ENCODE measurements at regions not wholly inside any gene's neighbourhood (a gene's known extent, or its start where the extent isn't known, plus 50 kb on each side); places are given as distances from the start of the nearest gene placed in this dataset.
A peak's percentile ranks its signal among the peaks of the same experiment; 100 is the strongest.

DNA sequence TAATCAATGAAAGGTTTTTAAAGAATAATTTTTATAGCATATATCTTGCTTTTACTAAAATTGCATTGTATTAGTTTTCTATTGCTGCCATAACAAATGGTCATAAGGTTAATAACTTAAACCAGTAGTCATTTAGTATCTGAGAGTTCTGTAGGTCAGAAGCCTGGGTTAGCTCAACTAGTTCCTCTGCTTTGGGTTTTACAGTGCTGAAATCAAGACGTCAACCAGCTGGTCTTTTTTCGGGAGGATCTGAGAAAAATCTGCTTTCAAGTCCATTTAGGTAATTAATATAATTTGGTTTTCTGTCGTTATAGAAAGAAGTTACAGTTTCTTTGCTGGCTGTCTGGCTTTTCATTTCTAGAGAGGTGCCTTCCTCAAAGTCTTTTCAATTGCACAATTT, 577.7 kb downstream of the MRPL39 start:
- peaks cover 0 to 3% (median 0%) of the 10 kb centered on the region in 11 experiments; a peak in 2 of 22 replicates for H3K9me3 ChIP-seq (replicated peaks in 1 of 11)
- TF ChIP-seq Cebpa-rat (IDR thresholded peaks at IDR 0.05) = no peak
- H4K20me1 ChIP-seq = no peaks in the 10 kb centered on the region
- H3K36me3 ChIP-seq = no peaks in the 10 kb centered on the region
- no peak overlapping the region for H3K27ac ChIP-seq
- no peak overlapping the region for H3K4me3 ChIP-seq
- H3K4me2 ChIP-seq = no peak overlapping the region
- H3K9ac ChIP-seq = no peak overlapping the region
- H3K4me1 ChIP-seq = peaks cover 0 to 18% (median 5%) of the 10 kb centered on the region in 10 experiments; a peak in 6 of 20 replicates
- H3K27me3 ChIP-seq = no peaks in the 10 kb centered on the region

DNA sequence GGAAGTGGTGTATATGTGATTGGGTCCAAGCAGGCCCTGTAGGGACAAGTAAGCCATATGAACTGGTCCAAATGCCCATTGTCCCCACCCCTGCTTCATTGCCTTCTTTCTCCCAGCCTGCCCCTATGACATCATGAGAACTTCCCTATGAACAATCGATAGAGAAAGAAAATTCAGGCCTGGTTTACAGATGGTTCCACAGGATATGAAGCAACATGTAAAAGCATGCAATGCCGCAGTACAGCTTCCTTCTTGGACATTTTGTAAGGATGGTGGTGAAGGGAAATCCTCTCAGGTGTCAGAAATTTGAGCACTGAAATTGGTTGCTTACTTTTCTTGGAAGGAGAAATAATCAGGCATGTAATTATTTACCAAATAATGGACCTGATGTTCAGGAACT, 581.7 kb downstream of the MRPL39 start:
- H3K27ac ChIP-seq = no peak overlapping the region
- no peak overlapping the region for H3K4me2 ChIP-seq
- H3K36me3 ChIP-seq = no peaks in the 10 kb centered on the region
- TF ChIP-seq Cebpa-rat (IDR thresholded peaks at IDR 0.05) = no peak
- no peaks in the 10 kb centered on the region for H3K27me3 ChIP-seq
- H3K9me3 ChIP-seq (replicated peaks in 1 of 11) = peaks cover 0 to 5% (median 0%) of the 10 kb centered on the region in 11 experiments; a peak in 2 of 22 replicates
- no peaks in the 10 kb centered on the region for H3K4me1 ChIP-seq
- H4K20me1 ChIP-seq = no peaks in the 10 kb centered on the region
- H3K4me3 ChIP-seq = no peak overlapping the region
- no peak overlapping the region for H3K9ac ChIP-seq

DNA sequence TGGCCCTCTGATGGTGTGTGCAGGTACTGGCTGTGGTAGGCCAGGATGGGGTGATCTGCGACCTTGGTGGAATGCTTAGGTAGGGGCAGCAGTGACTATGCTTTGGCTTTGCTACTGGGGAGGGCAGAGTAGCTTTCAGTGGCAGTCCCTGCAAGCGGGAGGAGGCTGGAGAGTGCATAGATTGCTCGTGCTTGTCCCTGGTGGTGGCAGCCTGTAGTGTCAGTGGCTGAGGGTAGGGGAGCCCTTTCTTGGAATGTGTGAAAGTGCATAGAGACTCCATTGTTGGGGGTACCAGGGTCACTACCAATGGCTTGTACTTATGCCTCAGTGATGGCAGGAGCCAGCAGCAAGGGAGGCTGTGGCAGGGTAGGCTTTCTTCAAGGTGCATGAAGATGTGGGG, 582.6 kb downstream of the MRPL39 start:
- H4K20me1 ChIP-seq = no peaks in the 10 kb centered on the region
- no peak overlapping the region for H3K9ac ChIP-seq
- H3K4me1 ChIP-seq = no peaks in the 10 kb centered on the region
- H3K27ac ChIP-seq = no peak overlapping the region
- no peaks in the 10 kb centered on the region for H3K36me3 ChIP-seq
- no peaks in the 10 kb centered on the region for H3K27me3 ChIP-seq
- peaks cover 0 to 5% (median 0%) of the 10 kb centered on the region in 11 experiments; a peak in 2 of 22 replicates for H3K9me3 ChIP-seq (replicated peaks in 1 of 11)
- no peak for TF ChIP-seq Cebpa-rat (IDR thresholded peaks at IDR 0.05)
- H3K4me2 ChIP-seq = no peak overlapping the region
- H3K4me3 ChIP-seq = no peak overlapping the region

DNA sequence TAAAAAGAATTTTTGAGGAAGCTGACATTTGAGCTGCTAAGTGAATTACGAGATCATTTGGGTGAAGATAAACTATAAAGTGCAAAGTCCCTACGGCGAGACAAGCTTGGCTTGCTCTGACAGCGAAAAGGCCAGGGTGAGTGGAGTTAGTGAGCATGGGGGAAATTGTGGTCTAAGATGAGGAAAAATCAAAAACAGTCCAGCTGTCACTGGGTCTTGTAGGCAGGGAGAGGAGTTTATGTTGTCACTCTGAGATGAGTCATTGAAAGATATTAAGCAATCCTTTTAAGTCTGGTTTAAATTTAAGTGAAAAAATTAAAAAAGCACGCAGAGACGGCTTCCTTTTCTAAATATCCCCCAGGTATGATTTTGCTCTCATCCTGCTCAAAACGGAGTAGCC, 601.9 kb downstream of the MRPL39 start:
- peaks cover 0 to 12% (median 5%) of the 10 kb centered on the region in 11 experiments; a peak in 11 of 22 replicates for H3K9me3 ChIP-seq (replicated peaks in 1 of 11)
- peak overlapping the region in 10 of 11 experiments; percentile 1 to 66 (median 52); a peak in 17 of 22 replicates for H3K27ac ChIP-seq
- peak overlapping the region in 8 of 11 experiments; percentile 4 to 36 (median 31); a peak in 10 of 22 replicates for H3K4me2 ChIP-seq
- H3K27me3 ChIP-seq = no peaks in the 10 kb centered on the region
- H3K9ac ChIP-seq = no peak overlapping the region
- H4K20me1 ChIP-seq = no peaks in the 10 kb centered on the region
- no peak overlapping the region for H3K4me3 ChIP-seq
- TF ChIP-seq Cebpa-rat (IDR thresholded peaks at IDR 0.05) = peak in 6 of 11 experiments; percentile 29 to 76 (median 44); a peak in 5 of 22 replicates
- no peaks in the 10 kb centered on the region for H3K36me3 ChIP-seq
- peaks cover 0 to 17% (median 9%) of the 10 kb centered on the region in 10 experiments; a peak in 11 of 20 replicates for H3K4me1 ChIP-seq

DNA sequence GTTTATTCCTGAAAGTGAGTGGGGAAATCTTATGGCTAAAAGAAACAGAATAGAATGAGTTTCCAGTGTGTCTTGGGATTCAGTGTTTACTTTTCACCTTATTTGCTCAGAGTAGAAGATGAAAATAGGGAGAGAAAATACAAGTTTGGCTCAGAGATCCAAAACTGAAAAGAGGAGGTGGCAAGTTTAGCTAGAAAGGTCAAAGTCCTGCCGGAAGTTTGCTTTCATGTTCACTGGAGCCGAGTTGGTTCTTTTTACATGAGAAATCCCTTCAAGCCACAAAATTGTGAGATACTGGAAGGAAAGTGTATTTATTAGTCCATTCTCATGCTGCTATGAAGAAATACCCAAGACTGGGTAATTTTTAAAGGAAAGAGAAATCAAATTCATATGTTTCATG, 604.6 kb downstream of the MRPL39 start:
- Histone ChIP-seq H3K9ac (no peak overlapping the region), H3K9me3 (replicated peaks in 1 of 11) (peaks cover 0 to 12% (median 5%) of the 10 kb centered on the region in 11 experiments; a peak in 11 of 22 replicates), H3K4me3 (no peak overlapping the region), H3K27me3 (no peaks in the 10 kb centered on the region), H4K20me1 (no peaks in the 10 kb centered on the region), H3K4me2 (no peak overlapping the region), H3K36me3 (no peaks in the 10 kb centered on the region), H3K27ac (no peak overlapping the region), H3K4me1 (peaks cover 0 to 17% (median 9%) of the 10 kb centered on the region in 10 experiments; a peak in 11 of 20 replicates)
- no peak for TF ChIP-seq Cebpa-rat (IDR thresholded peaks at IDR 0.05)

DNA sequence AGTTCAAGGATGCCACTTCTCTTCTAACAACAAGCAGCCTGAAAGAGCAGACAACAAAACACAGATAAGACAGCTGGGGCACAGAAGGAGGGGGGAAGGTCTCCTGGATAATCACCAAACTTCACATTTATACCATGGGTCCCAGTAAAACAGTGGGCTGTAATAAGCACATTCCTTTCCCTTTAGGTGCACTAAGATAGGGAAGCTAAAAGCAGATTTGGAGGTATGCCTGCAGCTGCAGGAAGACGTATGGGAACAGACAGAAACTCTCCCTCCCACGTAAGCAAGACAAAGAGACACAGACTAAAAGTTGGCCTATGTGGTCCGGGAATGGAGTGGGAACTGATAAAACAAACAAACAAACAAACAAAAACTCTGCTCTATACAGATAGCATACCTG, 612.1 kb downstream of the MRPL39 start:
- Histone ChIP-seq H3K27me3 (no peaks in the 10 kb centered on the region), H3K4me3 (no peak overlapping the region), H3K4me2 (no peak overlapping the region), H3K4me1 (no peaks in the 10 kb centered on the region), H3K27ac (no peak overlapping the region), H3K9me3 (replicated peaks in 1 of 11) (no peaks in the 10 kb centered on the region; a peak in 1 of 22 replicates), H3K9ac (no peak overlapping the region), H4K20me1 (no peaks in the 10 kb centered on the region), H3K36me3 (no peaks in the 10 kb centered on the region)
- no peak for TF ChIP-seq Cebpa-rat (IDR thresholded peaks at IDR 0.05)

DNA sequence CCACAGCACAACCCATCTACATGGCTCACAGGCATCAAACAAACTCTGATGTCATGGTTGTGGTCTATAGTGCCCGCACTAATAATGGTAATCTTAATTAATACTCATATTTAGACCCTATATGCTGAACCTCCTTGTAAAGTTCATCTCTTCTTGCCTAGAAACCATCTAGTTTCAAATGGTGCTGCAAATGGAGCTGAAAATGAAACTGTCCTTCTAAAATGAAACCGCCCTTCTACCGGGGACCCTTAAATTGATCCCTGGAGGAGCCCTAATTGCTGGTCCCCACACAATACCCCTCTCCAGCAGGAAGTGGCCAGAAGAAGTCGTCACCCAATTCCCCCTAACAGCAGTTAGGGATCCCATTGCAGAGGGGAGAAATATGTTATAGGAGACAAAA, 612.6 kb downstream of the MRPL39 start:
- Histone ChIP-seq H3K9ac (no peak overlapping the region), H3K4me1 (no peaks in the 10 kb centered on the region), H3K9me3 (replicated peaks in 1 of 11) (no peaks in the 10 kb centered on the region; a peak in 1 of 22 replicates), H3K4me2 (no peak overlapping the region), H3K27me3 (no peaks in the 10 kb centered on the region), H3K27ac (no peak overlapping the region), H3K4me3 (no peak overlapping the region), H4K20me1 (no peaks in the 10 kb centered on the region), H3K36me3 (no peaks in the 10 kb centered on the region)
- no peak for TF ChIP-seq Cebpa-rat (IDR thresholded peaks at IDR 0.05)

DNA sequence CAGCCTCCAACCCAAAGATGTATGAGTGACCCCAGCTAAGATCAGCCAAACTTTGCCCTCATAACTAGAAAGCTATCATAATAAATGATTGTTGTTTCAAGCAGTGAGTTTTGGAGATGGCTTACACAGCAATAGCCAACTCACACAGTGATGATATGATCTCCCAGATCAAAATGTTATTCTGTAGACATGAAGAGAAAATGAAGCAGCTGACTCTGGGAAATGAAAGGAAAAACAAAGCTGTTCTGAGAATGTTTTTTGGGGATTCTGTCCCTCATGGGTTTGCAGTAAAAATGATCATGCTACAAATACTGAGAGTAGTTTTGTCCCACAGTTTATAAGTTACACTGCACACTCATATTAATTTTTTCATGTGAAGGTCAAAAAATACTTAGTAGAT, 617.8 kb downstream of the MRPL39 start:
- H3K4me3 ChIP-seq = no peak overlapping the region
- no peaks in the 10 kb centered on the region for H4K20me1 ChIP-seq
- no peaks in the 10 kb centered on the region for H3K36me3 ChIP-seq
- H3K27ac ChIP-seq = no peak overlapping the region
- no peak overlapping the region for H3K4me2 ChIP-seq
- H3K9me3 ChIP-seq (replicated peaks in 1 of 11) = no peaks in the 10 kb centered on the region; a peak in 1 of 22 replicates
- H3K9ac ChIP-seq = no peak overlapping the region
- no peak for TF ChIP-seq Cebpa-rat (IDR thresholded peaks at IDR 0.05)
- no peaks in the 10 kb centered on the region for H3K27me3 ChIP-seq
- no peaks in the 10 kb centered on the region for H3K4me1 ChIP-seq

DNA sequence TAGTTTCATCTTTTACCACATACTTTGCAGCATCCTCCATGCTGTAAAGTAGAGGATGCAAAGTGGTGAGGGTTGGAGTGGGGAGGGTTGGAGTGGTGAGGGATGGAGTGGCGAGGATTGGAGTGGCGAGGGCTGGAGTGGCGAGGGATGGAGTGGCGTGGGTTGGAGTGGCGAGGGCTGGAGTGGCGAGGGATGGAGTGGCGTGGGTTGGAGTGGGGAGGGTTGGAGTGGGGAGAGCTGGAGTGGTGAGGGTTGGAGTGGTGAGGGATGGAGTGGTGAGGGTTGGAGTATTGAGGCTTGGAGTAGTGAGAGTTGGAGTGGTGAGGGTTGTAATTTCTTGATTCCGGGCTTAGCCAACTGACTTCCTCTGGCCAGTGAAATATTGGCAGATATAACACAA, 618.3 kb downstream of the MRPL39 start:
- Histone ChIP-seq H3K4me1 (no peaks in the 10 kb centered on the region), H4K20me1 (no peaks in the 10 kb centered on the region), H3K27me3 (no peaks in the 10 kb centered on the region), H3K9me3 (replicated peaks in 1 of 11) (no peaks in the 10 kb centered on the region; a peak in 1 of 22 replicates), H3K9ac (no peak overlapping the region), H3K4me3 (no peak overlapping the region), H3K27ac (no peak overlapping the region), H3K4me2 (no peak overlapping the region), H3K36me3 (no peaks in the 10 kb centered on the region)
- TF ChIP-seq Cebpa-rat (IDR thresholded peaks at IDR 0.05) = no peak

DNA sequence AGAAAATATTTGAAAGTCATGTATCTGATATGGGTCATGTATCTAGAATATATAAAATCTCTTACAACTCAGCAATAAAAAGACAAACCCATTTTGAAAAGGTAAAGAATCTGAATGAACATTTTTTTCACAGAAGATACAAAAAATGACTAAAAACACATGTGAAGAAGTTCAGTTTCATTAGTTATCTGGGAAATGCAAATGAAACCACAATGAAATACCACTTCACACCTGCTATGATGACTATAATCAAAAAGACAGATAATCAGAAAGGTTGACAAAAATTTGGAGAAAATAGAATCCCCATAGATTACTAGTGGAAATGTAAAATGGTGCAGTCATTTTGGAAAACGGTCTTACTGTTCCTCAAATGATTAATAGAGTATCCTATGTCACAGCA, 631.0 kb downstream of the MRPL39 start:
- no peak overlapping the region for H3K4me2 ChIP-seq
- no peaks in the 10 kb centered on the region for H3K36me3 ChIP-seq
- no peaks in the 10 kb centered on the region for H3K4me1 ChIP-seq
- no peak overlapping the region for H3K27ac ChIP-seq
- no peaks in the 10 kb centered on the region for H3K27me3 ChIP-seq
- H3K9me3 ChIP-seq (replicated peaks in 1 of 11) = peaks cover 0 to 14% (median 5%) of the 10 kb centered on the region in 11 experiments; a peak in 3 of 22 replicates
- H3K9ac ChIP-seq = no peak overlapping the region
- no peak for TF ChIP-seq Cebpa-rat (IDR thresholded peaks at IDR 0.05)
- H3K4me3 ChIP-seq = no peak overlapping the region
- no peaks in the 10 kb centered on the region for H4K20me1 ChIP-seq

Measured in BLaER1 treated with 17β-estradiol and CSF1 and Interleukin-3, amounts not matched to agents 10 nM and 100 nM (cell line).